ENCODE measurements at regions not wholly inside any gene's neighbourhood (a gene's known extent, or its start where the extent isn't known, plus 50 kb on each side); places are given as distances from the start of the nearest gene placed in this dataset.
"Not testable (repeated sequence)": the region's sequence is repeated elsewhere in the genome, so short reads cannot be mapped to it uniquely, and the experiment has no call there.

GRCh38 chr9:26664087-26664773 is 228.4 kb downstream of the CAAP1 start:
- DNase-seq: not testable (repeated sequence)

GRCh38 chr9:26662476-26662875 is 230.1 kb downstream of the CAAP1 start:
- DNase-seq: no peak

GRCh38 chr9:26658476-26658875 is 234.1 kb downstream of the CAAP1 start:
- DNase-seq: no peak

- no peak for DNase-seq
These were observed 234.6 kb downstream of the CAAP1 start for GRCh38 chr9:26657958-26658357.

- no peak for DNase-seq
These were observed 236.4 kb downstream of the CAAP1 start for GRCh38 chr9:26656003-26656870.

- no peak for DNase-seq
These were observed 237.4 kb downstream of the CAAP1 start for GRCh38 chr9:26655166-26655565.

GRCh38 chr9:26650325-26650724 is 242.3 kb downstream of the CAAP1 start:
- DNase-seq: no peak

- no peak for DNase-seq
These were observed 248.8 kb downstream of the CAAP1 start for GRCh38 chr9:26643826-26644225.

GRCh38 chr9:26639761-26640160 is 252.8 kb downstream of the CAAP1 start:
- no peak for DNase-seq

- no peak for DNase-seq
These were observed 255.5 kb downstream of the CAAP1 start for GRCh38 chr9:26637101-26637500.

GRCh38 chr9:26613851-26614350 is 278.7 kb downstream of the CAAP1 start:
- not testable (repeated sequence) for DNase-seq

- DNase-seq: no peak
These were observed 280.4 kb downstream of the CAAP1 start for GRCh38 chr9:26612211-26612610.

GRCh38 chr9:26606756-26607155 is 285.8 kb downstream of the CAAP1 start:
- no peak for DNase-seq

- DNase-seq: no peak
These were observed 287.2 kb downstream of the CAAP1 start for GRCh38 chr9:26605367-26605766.

GRCh38 chr9:26604076-26604662 is 288.4 kb downstream of the CAAP1 start:
- DNase-seq: no peak

GRCh38 chr9:26603617-26604016 is 289.0 kb downstream of the CAAP1 start:
- no peak for DNase-seq

GRCh38 chr9:26597542-26598149 is 295.0 kb downstream of the CAAP1 start:
- no peak for DNase-seq

- DNase-seq: no peak
These were observed 313.5 kb downstream of the CAAP1 start for GRCh38 chr9:26579056-26579455.

GRCh38 chr9:26574898-26575440 is 317.6 kb downstream of the CAAP1 start:
- no peak for DNase-seq

GRCh38 chr9:26574256-26574655 is 318.3 kb downstream of the CAAP1 start:
- DNase-seq: no peak

- no peak for DNase-seq
These were observed 324.6 kb downstream of the CAAP1 start for GRCh38 chr9:26567976-26568375.

GRCh38 chr9:26566141-26566540 is 326.5 kb downstream of the CAAP1 start:
- no peak for DNase-seq

GRCh38 chr9:26565118-26565517 is 327.5 kb downstream of the CAAP1 start:
- DNase-seq: no peak
